Activated T-helper 9 cell treated with anti-CD3 and anti-CD28 coated beads, Interleukin-2, amount 50 U/mL, for 16 hours (primary cell): ENCODE measurements at regions not wholly inside any gene's neighbourhood (a gene's known extent, or its start where the extent isn't known, plus 50 kb on each side); places are given as distances from the start of the nearest gene placed in this dataset.
"Not testable (repeated sequence)": the region's sequence is repeated elsewhere in the genome, so short reads cannot be mapped to it uniquely, and the experiment has no call there.

Experiments used
- DNase-seq: peaks from one replicate; pipeline ENCODE4 v3.0.0-alpha.2; 2020; ENCODE audit warnings: low read depth

DNA sequence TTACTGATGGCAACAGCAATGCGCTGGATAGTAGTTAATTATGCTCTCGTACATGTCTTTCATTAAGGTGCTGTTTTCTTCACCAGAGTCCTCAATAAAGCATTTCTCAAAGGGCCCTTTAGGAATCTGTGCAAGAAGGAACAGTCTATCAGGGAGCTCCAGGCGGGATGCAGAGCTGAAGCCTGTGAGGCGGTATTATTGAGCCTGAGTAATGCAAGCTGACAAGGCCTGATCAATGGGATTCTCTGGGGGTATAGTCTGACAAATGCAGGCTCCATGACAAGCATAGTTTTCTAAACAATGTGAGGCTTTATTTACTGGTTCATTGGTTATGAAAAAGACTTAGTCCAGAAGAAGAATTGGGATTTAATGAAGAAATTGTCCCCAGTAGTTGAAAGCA is 530.9 kb upstream of the CBLB start:
- no peak for DNase-seq

DNA sequence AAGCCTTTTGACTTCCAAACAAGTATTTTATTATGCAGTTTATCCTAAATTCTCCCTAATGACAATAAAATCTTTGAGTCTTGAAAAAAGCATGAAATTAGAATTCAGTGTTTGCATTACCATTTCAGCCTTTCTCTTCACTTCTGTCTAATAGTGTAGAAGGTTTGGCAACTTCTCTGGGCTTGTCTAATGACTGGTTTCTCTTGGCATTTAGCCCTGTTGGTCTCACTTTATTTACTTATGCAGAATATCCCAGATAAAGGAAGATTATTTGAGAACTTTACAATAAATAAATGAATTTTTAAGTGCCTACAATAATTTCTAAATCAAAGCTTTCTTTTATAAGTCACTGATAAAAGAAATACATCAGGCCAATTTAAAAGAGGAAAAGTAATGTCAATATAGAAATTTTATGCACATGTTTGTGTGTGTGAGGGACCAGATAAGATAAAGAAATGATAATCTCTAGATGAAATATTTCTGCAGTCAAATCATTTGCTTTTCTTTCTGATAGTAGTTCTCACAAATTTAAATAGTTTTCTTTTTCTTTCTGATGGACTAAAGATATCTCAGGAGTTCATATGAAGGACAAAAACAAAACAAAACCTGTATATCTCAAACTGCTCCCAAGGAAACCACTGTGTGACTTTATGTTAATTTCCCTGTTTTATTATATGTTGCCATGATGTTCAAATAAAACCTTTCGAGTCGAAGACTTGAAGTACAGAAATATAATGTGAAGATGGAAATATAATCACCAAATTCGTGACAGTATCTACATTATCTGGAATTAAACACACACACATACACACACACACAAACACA is 533.1 kb upstream of the CBLB start:
- DNase-seq, result no peak

DNA sequence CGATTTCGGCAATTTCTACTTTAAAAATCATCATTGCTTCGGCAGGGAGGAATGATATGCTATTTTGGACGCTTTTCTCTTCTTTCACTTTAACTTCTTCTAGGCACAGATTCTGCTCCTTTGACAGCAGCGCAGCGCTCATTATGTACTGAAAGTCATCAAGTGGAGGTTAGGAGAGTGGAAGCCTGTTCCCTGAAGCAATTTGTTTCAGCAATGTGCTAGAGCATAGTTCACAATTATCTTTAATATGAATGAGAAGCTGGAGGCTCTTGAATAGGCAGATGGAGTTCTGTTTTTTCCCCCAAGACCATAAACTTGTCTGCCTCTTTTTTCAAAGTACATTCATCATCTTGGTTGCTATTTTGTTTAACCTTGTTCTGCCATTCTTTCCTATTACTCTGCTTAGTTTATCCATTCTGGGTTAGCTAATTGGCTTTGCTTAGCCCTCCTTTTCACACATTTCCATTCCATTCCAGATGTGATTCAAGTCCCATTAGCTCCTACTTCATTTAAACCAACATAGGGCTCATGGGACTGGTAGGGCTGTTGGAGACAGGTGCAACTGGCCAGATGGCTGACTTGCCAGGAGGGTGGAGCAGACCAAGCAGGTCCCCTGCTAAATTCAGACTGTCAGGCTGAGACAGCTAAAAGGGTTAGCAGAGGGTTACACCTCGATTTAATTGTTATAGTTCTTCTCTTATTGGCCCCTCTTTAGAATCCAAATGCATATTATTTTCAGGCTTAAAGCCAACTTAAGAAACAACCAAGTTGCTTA is 534.7 kb upstream of the CBLB start:
- no peak for DNase-seq

DNA sequence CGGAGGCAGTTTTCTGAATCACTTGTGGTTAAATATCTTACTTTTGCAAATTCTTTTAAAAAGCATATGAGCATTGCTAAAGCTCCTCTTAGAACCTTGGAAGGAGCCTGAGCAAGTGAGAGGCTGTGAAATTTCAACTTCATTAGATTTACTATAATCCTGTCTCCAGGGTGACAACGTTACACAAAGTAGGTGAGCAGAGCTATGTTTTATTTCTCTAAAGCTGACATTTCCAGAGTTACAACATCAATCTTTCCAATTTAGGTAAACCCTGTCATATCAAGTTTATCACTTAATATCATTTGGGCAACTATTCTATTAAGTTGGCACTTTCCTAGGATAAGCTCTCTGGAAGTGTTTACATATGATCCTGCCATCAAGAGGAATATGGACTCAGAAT is 544.9 kb upstream of the CBLB start:
- DNase-seq, result no peak

DNA sequence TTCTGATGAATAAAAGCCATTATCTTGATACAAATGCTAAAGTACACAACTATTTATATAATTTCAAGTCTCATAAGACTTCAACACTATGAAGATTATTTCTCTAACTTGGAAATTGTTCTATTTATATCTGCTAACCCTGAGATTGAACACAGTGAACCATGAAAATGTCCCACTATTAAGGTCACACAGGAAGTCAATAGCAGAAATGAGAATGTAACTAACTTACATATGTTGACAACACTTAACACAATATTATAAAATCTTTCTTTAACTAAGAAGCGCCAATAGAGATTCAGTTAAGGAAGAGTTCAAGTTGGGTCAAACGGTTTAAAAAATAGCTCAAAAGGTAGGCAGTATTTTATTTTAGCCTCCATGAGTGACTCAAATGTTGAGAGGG is 551.8 kb upstream of the CBLB start:
- no peak for DNase-seq

DNA sequence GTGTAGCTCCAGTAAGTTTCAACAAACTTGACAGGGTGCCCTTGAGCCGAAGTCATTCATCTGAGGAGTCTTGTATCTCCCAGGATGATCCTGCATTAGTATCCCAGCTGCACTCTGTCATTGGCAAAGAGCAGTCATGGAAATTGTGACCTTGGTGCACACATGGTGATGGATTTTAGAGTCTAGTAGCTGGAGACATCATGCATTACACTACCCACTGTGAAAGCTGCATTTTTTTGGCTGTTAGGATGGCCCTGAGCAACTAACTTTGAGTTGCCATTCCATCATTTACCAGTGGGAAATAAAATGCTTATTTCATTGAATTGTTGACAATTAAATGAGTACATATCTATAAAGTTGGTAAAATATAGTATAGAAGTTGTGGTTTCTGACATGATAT is 552.6 kb upstream of the CBLB start:
- DNase-seq, result no peak

DNA sequence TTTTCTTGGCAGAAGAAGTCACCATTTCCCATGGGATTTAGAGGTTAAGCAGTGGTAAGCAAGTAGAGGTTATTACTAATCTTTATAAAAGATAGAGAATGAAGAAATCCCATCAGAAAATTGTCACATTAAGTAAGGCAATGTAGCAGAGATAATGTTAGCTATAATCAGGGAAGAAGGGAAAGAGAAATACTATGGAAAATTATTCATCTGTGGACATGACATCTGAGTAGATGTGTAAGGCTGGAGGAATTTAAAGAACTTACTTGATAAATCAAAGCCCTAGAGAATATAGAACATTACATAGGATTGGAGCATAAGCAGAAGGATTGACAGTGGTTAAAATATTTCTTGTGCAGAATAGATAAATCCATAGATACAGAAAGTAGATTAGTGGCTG is 553.1 kb upstream of the CBLB start:
- DNase-seq, result no peak

DNA sequence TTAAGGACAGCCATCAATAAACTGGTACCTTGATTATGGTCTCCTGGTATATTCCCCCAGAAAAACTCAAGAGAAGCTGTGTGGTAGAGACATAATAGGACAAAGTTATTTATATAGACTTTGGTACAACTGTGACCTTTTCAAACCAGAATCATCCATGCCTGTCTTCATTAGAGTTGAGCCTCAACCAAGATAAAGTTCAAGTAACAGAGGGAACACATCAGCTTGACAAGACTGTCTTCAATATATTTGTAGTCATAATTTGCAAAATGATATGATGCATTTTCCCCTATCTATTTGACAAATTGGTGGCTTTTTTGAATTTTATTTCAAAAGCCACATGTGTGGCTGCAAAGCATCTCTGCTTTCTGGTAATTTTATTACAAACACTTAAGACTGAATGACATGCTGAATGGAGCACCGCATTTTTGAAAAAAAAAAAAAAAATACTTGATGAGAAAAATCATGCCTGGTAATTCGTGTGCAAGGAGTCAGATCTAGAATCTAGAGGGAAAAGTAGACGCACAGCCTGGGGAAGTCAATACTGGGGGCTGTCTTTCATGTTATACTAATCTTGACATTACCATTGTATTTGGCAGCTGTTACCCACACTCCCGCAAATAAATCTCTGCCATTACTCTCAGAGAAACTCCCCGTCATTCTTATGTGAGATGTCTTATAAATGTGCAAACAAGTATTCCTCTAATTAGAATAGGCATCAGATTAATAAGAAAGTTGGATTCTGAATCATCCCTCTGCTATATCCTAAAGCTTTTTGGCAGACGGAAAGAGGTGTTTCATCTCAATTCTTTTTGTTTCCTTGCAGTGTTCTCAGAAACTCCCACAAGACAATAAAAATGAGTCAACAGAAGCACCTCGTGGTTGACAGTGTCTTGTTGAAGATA is 554.8 kb upstream of the CBLB start:
- DNase-seq, result no peak

DNA sequence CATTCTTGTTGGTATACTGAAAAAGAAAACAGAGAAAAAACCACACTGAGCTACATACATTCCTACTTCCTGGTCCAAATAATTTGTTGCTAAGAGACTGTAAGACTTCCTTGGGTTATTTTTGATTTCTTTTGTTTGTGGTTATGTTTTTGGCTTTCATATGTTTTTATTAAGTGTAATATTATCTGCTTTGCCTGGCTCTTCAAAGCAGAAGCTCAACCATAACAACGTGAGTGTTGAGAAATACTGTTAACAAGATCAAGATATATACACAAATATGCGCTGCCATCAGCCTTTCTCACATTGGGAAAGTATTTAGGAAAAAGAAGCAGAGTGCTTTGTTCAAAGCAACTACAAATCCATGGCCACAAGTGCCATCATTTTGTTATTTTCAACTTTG is 556.2 kb upstream of the CBLB start:
- no peak for DNase-seq

DNA sequence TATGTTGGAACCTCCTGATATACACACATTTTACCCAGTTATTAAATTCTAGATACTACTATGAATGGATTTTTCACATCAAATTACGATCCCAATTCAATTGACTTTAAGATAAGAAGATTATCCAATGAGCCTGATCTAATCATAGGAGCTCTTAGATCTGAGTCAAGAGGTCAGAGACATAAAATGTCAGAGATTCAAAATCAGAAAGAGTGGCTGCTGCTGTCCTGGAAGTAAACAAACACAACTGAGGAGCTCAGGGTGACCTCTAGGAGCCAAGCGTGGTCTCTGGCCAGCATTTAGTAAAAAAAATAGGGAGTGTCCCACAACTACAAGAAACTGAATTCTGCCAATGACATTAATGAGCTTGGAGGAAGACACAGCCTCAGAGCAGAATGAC is 557.1 kb upstream of the CBLB start:
- no peak for DNase-seq

DNA sequence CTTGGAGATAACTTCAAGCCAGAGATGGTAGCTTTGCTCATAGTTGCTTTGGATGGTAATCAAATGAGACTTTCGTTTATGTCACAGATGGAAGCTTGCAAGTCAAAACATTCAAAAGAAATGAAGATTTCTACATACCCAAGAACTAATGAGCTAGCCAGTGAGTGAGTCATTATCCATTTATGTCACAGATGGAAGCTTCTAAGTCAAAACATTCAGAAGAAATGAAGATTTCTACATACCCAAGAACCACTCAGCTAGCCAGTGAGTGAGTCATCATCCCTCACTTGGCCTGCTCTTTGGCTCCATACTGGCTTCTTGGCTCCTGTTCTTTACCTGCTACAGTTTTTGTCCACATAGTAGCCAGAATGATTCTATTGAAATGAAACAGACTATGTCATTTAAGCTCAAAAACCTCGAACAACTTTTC is 559.8 kb upstream of the CBLB start:
- DNase-seq, result no peak

DNA sequence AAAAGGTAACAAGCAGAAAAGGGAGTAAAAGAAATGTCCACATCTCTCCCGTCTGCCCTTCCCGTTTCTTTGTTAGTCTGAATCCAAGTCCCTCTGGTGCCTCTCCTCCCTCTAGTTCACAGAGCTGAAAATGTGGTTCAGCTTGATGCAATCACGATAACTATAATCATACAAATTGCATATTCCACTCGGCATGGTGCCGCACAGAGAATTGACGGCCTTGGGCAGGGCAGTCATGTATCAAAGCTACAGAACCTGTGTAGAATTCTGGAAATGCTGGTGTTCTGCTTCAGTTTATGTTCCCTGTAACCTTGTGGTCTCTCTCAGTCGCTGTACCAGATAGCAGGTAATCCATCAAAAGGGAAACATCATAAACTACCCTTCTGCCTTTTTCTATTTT is 562.9 kb upstream of the CBLB start:
- no peak for DNase-seq

DNA sequence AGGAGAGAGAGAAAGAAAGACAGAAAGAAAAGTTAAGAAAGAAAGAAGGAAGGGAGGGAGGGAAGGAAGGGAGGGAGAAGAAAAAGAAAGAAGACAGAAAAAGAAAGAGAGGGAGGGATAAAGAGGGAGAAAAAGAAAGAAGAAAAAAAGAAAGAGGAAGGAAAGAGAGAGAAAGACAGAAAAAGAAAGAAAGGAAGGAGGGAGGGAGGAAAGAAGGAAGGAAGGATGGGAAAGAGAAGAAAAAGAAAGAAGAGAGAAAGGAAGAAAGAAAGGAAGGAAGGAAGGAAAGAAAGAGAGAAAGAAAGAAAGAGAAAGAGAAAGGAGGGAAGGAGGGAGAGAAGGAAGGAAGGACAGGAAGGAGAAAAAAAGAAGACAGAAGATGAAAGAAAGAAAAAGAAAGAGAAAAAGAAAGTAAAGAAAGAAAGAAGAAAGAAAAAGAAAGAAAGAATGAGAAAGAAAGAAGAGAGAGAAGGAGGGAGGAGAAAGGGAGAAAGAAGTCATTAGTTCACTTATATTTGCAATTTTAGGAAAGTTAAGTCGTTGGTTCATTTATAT is 567.2 kb upstream of the CBLB start:
- DNase-seq, result no peak

DNA sequence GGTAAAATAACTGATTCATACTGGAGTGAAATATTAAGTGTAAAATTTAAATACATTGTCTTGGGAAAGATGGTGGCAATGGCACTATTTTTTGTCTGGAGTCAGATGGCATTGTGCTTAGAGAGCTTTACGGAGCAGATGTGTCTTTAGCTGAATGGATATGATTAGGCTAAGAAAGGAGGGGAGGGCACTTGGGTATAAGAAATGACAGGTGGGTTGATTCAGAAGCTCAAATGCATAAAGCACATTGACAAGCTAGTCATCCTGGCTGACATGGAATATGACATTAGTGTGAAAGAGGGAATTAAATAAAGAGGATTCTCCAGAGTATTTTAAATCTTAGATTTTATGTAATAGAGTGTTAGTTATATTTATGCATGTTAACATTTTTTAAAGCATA is 570.1 kb upstream of the CBLB start:
- no peak for DNase-seq

DNA sequence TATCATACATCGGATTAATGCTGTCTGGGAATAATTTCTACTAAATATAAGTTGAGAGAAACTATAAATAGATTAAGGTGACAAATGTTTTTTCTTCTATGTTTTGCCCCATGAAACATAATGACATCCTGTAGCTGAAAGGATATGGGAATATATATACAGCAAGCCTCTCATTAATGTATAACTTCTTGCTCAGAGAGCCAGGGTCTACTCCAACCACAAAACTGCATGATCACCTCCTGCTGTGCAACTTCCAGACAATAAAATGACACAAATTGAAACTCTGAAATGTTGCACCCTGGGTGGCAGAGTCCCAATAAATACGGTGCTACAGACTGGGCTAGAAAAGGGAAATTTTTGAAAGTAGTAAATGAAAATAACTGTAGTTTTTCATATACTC is 571.9 kb upstream of the CBLB start:
- DNase-seq, result no peak

DNA sequence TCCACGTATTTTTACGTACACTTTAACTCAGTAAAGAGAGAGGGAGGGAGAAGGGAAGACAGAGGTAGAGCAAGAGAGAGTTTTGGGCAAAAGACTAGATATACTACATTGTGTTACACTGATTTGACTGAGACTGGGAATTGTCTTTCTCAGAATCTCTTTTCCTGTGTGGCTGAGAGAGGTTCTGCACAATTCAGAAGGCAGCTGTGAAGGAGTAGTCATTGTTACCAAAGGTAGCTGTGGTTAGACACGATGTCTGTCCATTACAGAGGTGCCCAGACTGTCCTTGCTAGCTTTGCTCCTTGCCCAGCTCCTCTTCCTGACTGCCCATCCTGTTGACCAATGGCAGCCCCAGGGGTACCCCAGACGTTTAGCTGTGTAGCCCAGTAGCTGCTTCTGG is 577.5 kb upstream of the CBLB start:
- no peak for DNase-seq

DNA sequence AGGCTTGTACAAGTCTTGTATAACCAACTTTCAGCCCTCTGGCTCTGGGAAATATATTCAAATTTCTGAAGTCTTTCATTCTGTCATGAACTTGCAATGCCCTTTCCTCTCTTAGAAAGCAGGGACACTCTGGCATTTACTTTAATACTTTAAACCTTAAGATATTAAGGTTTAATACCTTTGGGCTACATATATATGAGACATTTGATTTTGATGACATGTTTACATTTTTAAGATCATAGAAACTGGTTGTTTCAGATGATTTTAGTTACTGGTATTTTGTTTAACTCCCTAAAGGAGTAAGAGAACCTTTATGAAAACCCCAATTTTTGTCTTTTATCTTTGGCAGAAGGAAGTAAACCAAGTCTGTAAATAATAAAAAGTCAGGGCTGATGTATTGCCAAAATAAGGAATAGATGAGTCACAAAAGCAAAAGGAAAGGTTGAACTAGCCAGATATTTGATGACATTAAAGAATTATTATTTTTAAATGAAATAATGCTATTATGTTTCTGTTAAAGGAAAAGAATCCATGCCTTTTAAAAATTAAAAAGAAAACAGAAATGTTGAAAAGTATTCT is 579.0 kb upstream of the CBLB start:
- DNase-seq, result no peak

DNA sequence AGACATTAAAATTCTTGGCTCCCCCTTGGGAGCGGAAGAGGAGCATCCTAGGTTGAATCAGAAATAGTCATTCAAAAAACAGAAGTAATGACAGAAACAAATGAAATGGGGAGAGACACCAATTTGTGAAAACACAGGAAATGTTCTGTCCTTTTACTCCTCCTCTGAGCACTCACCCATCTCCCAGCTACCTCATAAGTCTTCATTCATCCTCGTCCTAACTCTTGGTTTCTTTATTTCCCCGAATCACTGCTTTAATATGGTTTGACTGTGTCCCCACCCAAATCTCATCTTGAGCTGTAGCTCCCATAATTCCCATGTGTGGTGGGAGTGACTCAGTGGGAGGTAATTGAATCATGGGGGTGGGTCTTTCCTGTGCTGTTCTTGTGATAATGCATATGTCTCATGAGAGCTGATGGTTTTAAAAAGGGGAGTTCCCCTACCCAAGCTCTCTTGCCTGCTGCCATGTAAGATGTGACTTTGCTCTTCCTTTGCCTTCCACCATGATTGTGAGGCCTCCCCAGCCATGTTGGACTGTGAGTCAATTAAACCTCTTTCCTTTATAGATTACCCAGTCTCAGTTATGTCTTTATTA is 579.7 kb upstream of the CBLB start:
- DNase-seq, result not testable (repeated sequence)

DNA sequence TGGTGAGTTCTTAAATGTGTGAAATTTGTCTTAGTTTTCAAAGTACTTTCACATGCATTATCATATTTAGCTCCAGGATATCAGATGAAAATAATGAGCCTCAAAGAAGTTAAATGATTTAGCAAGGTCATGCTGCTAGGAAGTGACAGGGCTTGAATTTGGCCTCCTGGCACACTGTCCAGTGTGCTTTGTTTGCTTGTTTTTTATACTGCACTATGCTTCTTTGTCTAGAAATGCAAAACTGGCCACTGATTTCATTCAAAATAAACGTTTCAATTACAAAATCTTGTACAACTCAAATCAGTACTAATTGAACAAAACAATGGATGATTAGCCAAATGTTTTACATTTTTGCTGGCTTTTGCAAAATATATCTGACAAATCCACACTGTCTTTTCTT is 583.3 kb upstream of the CBLB start:
- DNase-seq, result no peak

DNA sequence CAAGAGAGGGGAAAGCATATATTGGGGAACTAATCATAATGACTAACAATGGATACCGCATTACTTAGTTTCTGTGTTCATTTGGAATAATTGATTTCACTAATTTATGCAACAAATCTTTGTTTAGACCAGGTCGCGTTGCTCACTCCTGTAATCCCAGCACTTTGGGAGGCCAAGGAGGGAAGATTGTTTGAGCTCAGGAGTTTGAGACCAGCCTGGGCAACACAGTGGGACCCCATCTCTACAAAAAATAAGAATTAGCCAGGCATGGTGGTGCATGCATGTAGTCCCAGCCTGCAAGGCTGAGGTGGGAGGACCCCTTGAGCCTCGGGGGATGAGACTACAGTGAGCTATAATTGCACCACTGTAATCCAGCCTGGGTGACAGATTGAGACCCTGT is 585.7 kb upstream of the CBLB start:
- DNase-seq, result no peak
